Ovary (tissue), 7 donors: ENCODE measurements at regions not wholly inside any gene's neighbourhood (a gene's known extent, or its start where the extent isn't known, plus 50 kb on each side); places are given as distances from the start of the nearest gene placed in this dataset.

Experiments
- DNase-seq, 5 donors: peaks; one replicate each; pipeline ENCODE4 v3.0.0-alpha.2; 2019 to 2020
- H3K27ac ChIP-seq, 2 donors: fragments of 200-600 bp; one replicate each; pipeline versions ENCODE4 v1.5.1 to v1.8.0; 2019 to 2022
- H3K27me3 ChIP-seq: fragments of 200-600 bp; one replicate; pipeline ENCODE4 v1.8.0; 2022
- H3K36me3 ChIP-seq: fragments of 200-600 bp; sonication (generic); one replicate; pipeline ENCODE4 v1.5.1; 2019
- H3K4me1 ChIP-seq: one replicate; pipeline ENCODE4 v1.8.1; 2013; ENCODE audit warnings: mild to moderate bottlenecking, moderate library complexity; ENCODE audit not compliant: insufficient read depth
- H3K4me3 ChIP-seq: fragments of 200-600 bp; sonication (generic); one replicate; pipeline ENCODE4 v1.5.1; 2017
- H3K9me3 ChIP-seq, 2 donors: fragments of 200-600 bp in 1 of 2; sonication (generic) in 1 of 2; one replicate each; pipeline versions ENCODE4 v1.5.1 to v1.8.1; 2013 to 2019; ENCODE audit warnings: mild to moderate bottlenecking in 1 of 2, moderate library complexity in 1 of 2
- EP300 ChIP-seq: sonication (generic); formaldehyde crosslinking; IDR thresholded peaks from one replicate; pipeline ENCODE4 v1.6.1; 2017; ENCODE audit warnings: antibody characterized with exemption
- POLR2A ChIP-seq: fragments of 450-650 bp; IDR thresholded peaks from one replicate; pipeline ENCODE4 v1.6.1; 2017; ENCODE audit warnings: antibody characterized with exemption, mild to moderate bottlenecking, moderate library complexity
- WGBS, 3 donors: extraction: QIAGEN DNeasy Blood & Tissue Kit in 1 of 3; methylation state at CpG; one replicate each; pipeline versions ENCODE4 v1.1.5 to v1.1.7; 2013 to 2017; 5-methylcytosine and 5-hydroxymethylcytosine counted together
- intact Hi-C, 4 donors: fragments of 100-400 bp; cut with DNase I; formaldehyde crosslinking; loops; one replicate each; pipeline versions ENCODE4 v1.11.0 to v1.15.1; 2022 to 2023
- TF ChIP-seq, protein P1 (sequence below), 3 donors: fragments of 450-650 bp in 2 of 3; fragments of 200-600 bp in 1 of 3; IDR thresholded peaks; one replicate each; pipeline versions ENCODE4 v1.5.1 to v1.8.0; 2016 to 2022; ENCODE audit warnings: antibody characterized with exemption in 3 of 3, mild to moderate bottlenecking in 1 of 3
- donor health status: DM: no; HTN: no; CAD: no; lungs with moderate emphysema.
- donor health status: DM: no; HTN: no; CAD: no.
- donor health status: Bipolar disorder and iron deficiency.
- donor health status: DM: no; HTN: no; CAD: no.
- donor health status: DM: yes; HTN: yes; CAD: no.

GRCh38 chr9:106707291-106707690, 155.7 kb upstream of the ZNF462 start:
- no peak for DNase-seq
- no peaks in the 10 kb centered on the region for H3K27me3 ChIP-seq
- H3K4me1 ChIP-seq: peaks cover 4% of the 10 kb centered on the region
- H3K9me3 ChIP-seq: no peaks in the 10 kb centered on the region
- H3K36me3 ChIP-seq: no peaks in the 10 kb centered on the region
- 17 to 44% (median 30%) methylated on average over 1 of the region's 1 CpG for WGBS, 3 donors
- H3K27ac ChIP-seq: no peak overlapping the region
- intact Hi-C loops: no loop called here
- TF ChIP-seq POLR2A (no peak), EP300 (no peak)
- TF ChIP-seq, protein P1, sequence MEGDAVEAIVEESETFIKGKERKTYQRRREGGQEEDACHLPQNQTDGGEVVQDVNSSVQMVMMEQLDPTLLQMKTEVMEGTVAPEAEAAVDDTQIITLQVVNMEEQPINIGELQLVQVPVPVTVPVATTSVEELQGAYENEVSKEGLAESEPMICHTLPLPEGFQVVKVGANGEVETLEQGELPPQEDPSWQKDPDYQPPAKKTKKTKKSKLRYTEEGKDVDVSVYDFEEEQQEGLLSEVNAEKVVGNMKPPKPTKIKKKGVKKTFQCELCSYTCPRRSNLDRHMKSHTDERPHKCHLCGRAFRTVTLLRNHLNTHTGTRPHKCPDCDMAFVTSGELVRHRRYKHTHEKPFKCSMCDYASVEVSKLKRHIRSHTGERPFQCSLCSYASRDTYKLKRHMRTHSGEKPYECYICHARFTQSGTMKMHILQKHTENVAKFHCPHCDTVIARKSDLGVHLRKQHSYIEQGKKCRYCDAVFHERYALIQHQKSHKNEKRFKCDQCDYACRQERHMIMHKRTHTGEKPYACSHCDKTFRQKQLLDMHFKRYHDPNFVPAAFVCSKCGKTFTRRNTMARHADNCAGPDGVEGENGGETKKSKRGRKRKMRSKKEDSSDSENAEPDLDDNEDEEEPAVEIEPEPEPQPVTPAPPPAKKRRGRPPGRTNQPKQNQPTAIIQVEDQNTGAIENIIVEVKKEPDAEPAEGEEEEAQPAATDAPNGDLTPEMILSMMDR (IDR thresholded peaks at IDR 0.05): no peak
- H3K4me3 ChIP-seq: no peak overlapping the region

GRCh38 chr9:106707738-106708474, 155.1 kb upstream of the ZNF462 start:
- DNase-seq: peak in 3 of 5 donors; percentile 14 to 32 (median 15)
- Histone ChIP-seq H3K9me3 (no peaks in the 10 kb centered on the region), H3K27me3 (no peaks in the 10 kb centered on the region), H3K36me3 (no peaks in the 10 kb centered on the region), H3K4me1 (peaks cover 4% of the 10 kb centered on the region), H3K4me3 (peak overlapping the region; percentile 8), H3K27ac (no peak overlapping the region)
- 18 to 19% (median 19%) methylated on average over 13 of the region's 13 CpGs for WGBS, 3 donors
- intact Hi-C loops: no loop called here
- TF ChIP-seq, protein P1 (IDR thresholded peaks at IDR 0.05): no peak
- TF ChIP-seq EP300 (no peak), POLR2A (no peak)

DNA sequence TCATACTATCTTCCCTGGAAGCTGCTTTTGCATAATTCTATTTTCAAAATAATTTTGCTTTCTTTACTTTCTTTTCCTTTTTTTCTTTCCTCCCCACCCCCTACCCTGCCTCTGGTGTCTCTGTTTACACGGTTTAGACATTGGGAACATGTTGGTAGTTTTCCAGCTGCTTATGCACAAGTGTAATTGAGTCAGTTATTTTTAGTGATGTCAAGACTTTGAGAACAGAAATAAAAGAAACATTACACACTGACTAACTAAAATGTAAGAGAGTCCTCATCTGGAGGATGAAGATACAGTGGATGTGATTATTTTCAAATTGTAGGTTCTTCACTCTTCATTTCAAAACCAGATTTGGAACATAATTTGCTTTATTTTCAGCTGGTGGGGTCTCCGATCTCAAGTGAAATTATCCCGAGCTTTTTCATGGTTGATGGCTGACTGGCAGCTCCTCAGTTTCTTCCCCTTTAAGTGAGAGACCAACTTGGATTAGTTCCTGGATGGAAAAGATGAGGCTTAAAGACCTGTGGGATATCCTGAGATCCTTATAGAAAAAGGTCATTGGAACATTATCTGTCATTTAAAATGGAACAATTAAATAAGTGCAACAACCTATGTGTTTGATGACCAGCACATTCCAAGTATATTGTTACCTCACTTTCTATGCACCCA, 154.4 kb upstream of the ZNF462 start:
- no peaks in the 10 kb centered on the region for H3K9me3 ChIP-seq
- TF ChIP-seq EP300 (no peak), POLR2A (no peak)
- TF ChIP-seq, protein P1 (IDR thresholded peaks at IDR 0.05): no peak
- DNase-seq: no peak
- WGBS, 3 donors: 46 to 52% (median 51%) methylated on average over 3 of the region's 3 CpGs
- no peaks in the 10 kb centered on the region for H3K36me3 ChIP-seq
- peaks cover 4% of the 10 kb centered on the region for H3K4me1 ChIP-seq
- H3K27ac ChIP-seq: no peak overlapping the region
- no peaks in the 10 kb centered on the region for H3K27me3 ChIP-seq
- peak overlapping the region; percentile 8 for H3K4me3 ChIP-seq
- intact Hi-C loops: no loop called here

DNA sequence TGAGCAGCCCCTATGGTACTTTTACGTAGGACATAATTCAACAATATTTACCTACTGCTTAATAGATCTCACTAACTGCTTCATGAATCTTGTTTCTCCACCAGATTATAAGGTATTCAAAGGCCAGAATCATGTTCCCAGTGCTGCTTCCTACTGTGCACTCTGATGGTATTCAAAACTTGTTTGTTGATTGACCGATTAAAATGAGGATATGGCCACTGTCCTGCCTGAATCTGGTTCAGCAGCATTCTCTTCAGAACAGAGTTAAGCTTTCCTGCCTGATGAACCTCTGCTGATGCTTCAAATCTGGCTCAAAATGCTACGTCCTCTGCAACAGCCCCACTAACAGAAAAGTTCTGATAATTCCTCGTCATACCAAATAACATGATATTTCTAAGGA, 150.7 kb upstream of the ZNF462 start:
- Histone ChIP-seq H3K4me1 (peaks cover 4% of the 10 kb centered on the region), H3K27me3 (no peaks in the 10 kb centered on the region), H3K27ac (no peak overlapping the region), H3K36me3 (no peaks in the 10 kb centered on the region), H3K4me3 (no peak overlapping the region), H3K9me3 (no peaks in the 10 kb centered on the region)
- 94 to 97% (median 96%) methylated on average over 4 of the region's 4 CpGs for WGBS, 3 donors
- DNase-seq: no peak
- TF ChIP-seq, protein P1 (IDR thresholded peaks at IDR 0.05): no peak
- TF ChIP-seq POLR2A (no peak), EP300 (no peak)
- intact Hi-C loops: no loop called here
